ENCODE measurements at regions not wholly inside any gene's neighbourhood (a gene's known extent, or its start where the extent isn't known, plus 50 kb on each side); places are given as distances from the start of the nearest gene placed in this dataset.

GRCh38 chr14:104395941-104396681 is 183.5 kb upstream of the C14orf180 start (continued):
- TF ChIP-seq ZNF426 (tag by site-specific recombination; IDR thresholded peaks at IDR 0.05), result no peak
- TF ChIP-seq PATZ1 (tag by site-specific recombination; IDR thresholded peaks at IDR 0.05), result no peak
- no peak for TF ChIP-seq ZNF114 (tag by site-specific recombination; IDR thresholded peaks at IDR 0.05)
- TF ChIP-seq ZNF366 (tag by site-specific recombination; conservative IDR thresholded peaks at IDR 0.05), result no peak
- no peak for TF ChIP-seq ZNF558 (tag by site-specific recombination; IDR thresholded peaks at IDR 0.05)
- no peak for TF ChIP-seq ZNF140 (tag by site-specific recombination; IDR thresholded peaks at IDR 0.05)
- TF ChIP-seq ZNF416 (tag by site-specific recombination; IDR thresholded peaks at IDR 0.05), result no peak

- Histone ChIP-seq H3K36me3 (ENCODE audit: control insufficient read depth in 2 of 2, insufficient read depth in 1 of 2, low read length in 2 of 2) (no peaks in the 10 kb centered on the region), H3K4me3 (ENCODE audit: low read depth, low read length) (no peak overlapping the region), H3K4me1 (ENCODE audit: control insufficient read depth, insufficient read depth, low read length) (no peaks in the 10 kb centered on the region), H3K27ac (ENCODE audit: extremely low read depth, low read depth, low read length) (no peak overlapping the region), H3K9me3 (ENCODE audit: control insufficient read depth, insufficient read depth, low read depth, low read length) (no peaks in the 10 kb centered on the region; the same call in 1 of the 2 replicates)
- ChIA-PET POLR2A (no interaction called here), CTCF (no interaction called here)
- no peak for TF ChIP-seq ZNF48 (tag by site-specific recombination; IDR thresholded peaks at IDR 0.05)
- TF ChIP-seq OSR2 (tag by site-specific recombination; IDR thresholded peaks at IDR 0.05), result no peak
- TF ChIP-seq ZNF560 (tag by site-specific recombination; IDR thresholded peaks at IDR 0.05; ENCODE audit: borderline replicate concordance), result no peak
- TF ChIP-seq ZBTB1 (tag by site-specific recombination; IDR thresholded peaks at IDR 0.05), result no peak
- 0 out of 2 replicates have a peak, but pooled peaks have one; percentile 49 for TF ChIP-seq ZNF548 (tag by site-specific recombination; IDR thresholded peaks at IDR 0.05)
- no peak for TF ChIP-seq ZNF138 (tag by site-specific recombination; IDR thresholded peaks at IDR 0.05; ENCODE audit: borderline replicate concordance)
- no peak for TF ChIP-seq ZBTB8A (tag by site-specific recombination; IDR thresholded peaks at IDR 0.05)
- TF ChIP-seq ZNF155 (tag by site-specific recombination; IDR thresholded peaks at IDR 0.05), result no peak
These were observed 182.7 kb upstream of the C14orf180 start for GRCh38 chr14:104396682-104397470.

- TF ChIP-seq SETDB1 (IDR thresholded peaks at IDR 0.05; ENCODE audit: insufficient read length, low read length) (peak; percentile 71), ZNF26 (tag by site-specific recombination; IDR thresholded peaks at IDR 0.05) (no peak), ZBTB1 (tag by site-specific recombination; IDR thresholded peaks at IDR 0.05) (no peak), ZNF169 (tag by site-specific recombination; IDR thresholded peaks at IDR 0.05) (no peak), ZNF560 (tag by site-specific recombination; IDR thresholded peaks at IDR 0.05; ENCODE audit: borderline replicate concordance) (no peak), ZNF214 (tag by site-specific recombination; IDR thresholded peaks at IDR 0.05; ENCODE audit: borderline replicate concordance) (no peak), ZNF664 (tag by site-specific recombination; IDR thresholded peaks at IDR 0.05) (no peak), BCL11A (tag by site-specific recombination; IDR thresholded peaks at IDR 0.05; ENCODE audit: low read depth) (no peak), ZNF670 (tag by site-specific recombination; IDR thresholded peaks at IDR 0.05; ENCODE audit: low read depth) (no peak), ZNF707 (tag by site-specific recombination; IDR thresholded peaks at IDR 0.05) (no peak), MEIS1 (CRISPR knock-in tag; IDR thresholded peaks at IDR 0.05; ENCODE audit: borderline replicate concordance) (no peak), ZNF133 (tag by site-specific recombination; IDR thresholded peaks at IDR 0.05) (peak; percentile 99), ZNF280D (tag by site-specific recombination; IDR thresholded peaks at IDR 0.05) (0 out of 2 replicates have a peak, but pooled peaks have one; percentile 10), ZNF10 (tag by site-specific recombination; IDR thresholded peaks at IDR 0.05) (no peak)
- no peak overlapping the region for H3K27ac ChIP-seq (ENCODE audit: extremely low read depth, low read depth, low read length)
- H3K4me1 ChIP-seq (ENCODE audit: control insufficient read depth, insufficient read depth, low read length), result no peaks in the 10 kb centered on the region
- no peaks in the 10 kb centered on the region for H3K36me3 ChIP-seq (ENCODE audit: control insufficient read depth in 2 of 2, insufficient read depth in 1 of 2, low read length in 2 of 2)
- no peak overlapping the region for H3K4me3 ChIP-seq (ENCODE audit: low read depth, low read length)
- ChIA-PET CTCF (no interaction called here), POLR2A (no interaction called here)
- H3K9me3 ChIP-seq (ENCODE audit: control insufficient read depth, insufficient read depth, low read depth, low read length), result no peaks in the 10 kb centered on the region; the same call in 1 of the 2 replicates
These were observed 181.6 kb upstream of the C14orf180 start for GRCh38 chr14:104397956-104398355.

Data from HEK293 (cell line).